ENCODE measurements at regions not wholly inside any gene's neighbourhood (a gene's known extent, or its start where the extent isn't known, plus 50 kb on each side); places are given as distances from the start of the nearest gene placed in this dataset.

GRCh38 chr1:4010284-4010683 is 110.2 kb upstream of the C1orf174 start:
- H3K4me2 ChIP-seq (ENCODE audit: low read depth, low read length): no peak overlapping the region
- H2AK9ac ChIP-seq (replicated peaks; ENCODE audit: low read depth, low read length, poor library complexity): no peak overlapping the region
- CTCF ChIA-PET: no interaction called here
- H3K14ac ChIP-seq (replicated peaks; ENCODE audit: low read depth, low read length): no peak overlapping the region
- no peak overlapping the region for H3K56ac ChIP-seq (ENCODE audit: extremely low read depth, insufficient read depth, low read length)
- H2BK5ac ChIP-seq (ENCODE audit: low read depth, low read length, poor library complexity, severe bottlenecking): no peak overlapping the region
- H3K18ac ChIP-seq (ENCODE audit: low read depth, low read length): no peak overlapping the region
- no peaks in the 10 kb centered on the region for H4K20me1 ChIP-seq (ENCODE audit: insufficient read depth, low read length)
- no peak overlapping the region for H2AK5ac ChIP-seq (ENCODE audit: low read depth, low read length)
- H3K23ac ChIP-seq (ENCODE audit: low read depth, low read length): no peak overlapping the region
- 24% methylated on average over 2 of the region's 7 CpGs; no CpG with 5 or more reads in 1 of the 2 experiments for WGBS, 2 experiments (ENCODE audit: extremely low coverage in 2 of 2, insufficient read length in 1 of 2)
- dilution Hi-C loops (cut with HindIII; ENCODE audit: low sequenced_read_pairs, unreplicated experiment): no loop called here
- POLR2A ChIA-PET (ENCODE audit: unreplicated experiment): no interaction called here
- no peak overlapping the region for H2BK20ac ChIP-seq (ENCODE audit: low read depth, low read length)
- no TSS peak for BruUV-seq (replicated peaks)
- in situ Hi-C loops (cut with MboI; ENCODE audit: low sequenced_read_pairs): no loop called here
- DNase-seq (no peak), ATAC-seq (ENCODE audit: low read depth) (no peak)
- no peaks in the 10 kb centered on the region for H3K27me3 ChIP-seq (ENCODE audit: control insufficient read depth, insufficient read depth, low read length)
- no peaks in the 10 kb centered on the region for H3K9me1 ChIP-seq (ENCODE audit: insufficient read depth, low read length)
- no peak overlapping the region for H2AFZ ChIP-seq (replicated peaks; ENCODE audit: low read length, poor library complexity)
- no peaks in the 10 kb centered on the region for H3K79me1 ChIP-seq (ENCODE audit: low read depth in 1 of 2, low read length in 2 of 2)
- peaks cover 26% of the 10 kb centered on the region for H3K9me3 ChIP-seq (ENCODE audit: control insufficient read depth, insufficient read depth, low read length)
- no peak overlapping the region for H3K27ac ChIP-seq (ENCODE audit: insufficient read depth, low read length)
- no peaks in the 10 kb centered on the region for H3K4me1 ChIP-seq (ENCODE audit: control insufficient read depth, insufficient read depth, low read length)
- no peak overlapping the region for H3K4me3 ChIP-seq (ENCODE audit: insufficient read depth, low read depth, low read length)
- intact Hi-C loops (cut with micrococcal nuclease): no loop called here
- no peak overlapping the region for H4K5ac ChIP-seq (ENCODE audit: low read depth, low read length)
- TF ChIP-seq USF2 (IDR thresholded peaks at IDR 0.05; ENCODE audit: low read depth, low read length): no peak
- TF ChIP-seq CTCF (conservative IDR thresholded peaks at IDR 0.05; ENCODE audit: low read depth, low read length): no peak
- no peak for TF ChIP-seq RAD21 (IDR thresholded peaks at IDR 0.05; ENCODE audit: low read length)
- no peak for TF ChIP-seq MAZ (IDR thresholded peaks at IDR 0.05; ENCODE audit: borderline replicate concordance, low read depth, low read length)
- no peak for TF ChIP-seq POLR2A (IDR thresholded peaks at IDR 0.05; ENCODE audit: low read depth, low read length)
- TF ChIP-seq NFE2L2 (IDR thresholded peaks at IDR 0.05; ENCODE audit: low read depth, low read length): no peak
- no peak for TF ChIP-seq BHLHE40 (IDR thresholded peaks at IDR 0.05; ENCODE audit: low read depth, low read length)
- TF ChIP-seq CHD1 (IDR thresholded peaks at IDR 0.05; ENCODE audit: low read depth, low read length): no peak
- no peak overlapping the region for H3K4ac ChIP-seq (ENCODE audit: low read depth, low read length)
- H3K9ac ChIP-seq (ENCODE audit: low read depth, low read length): no peak overlapping the region
- H4K8ac ChIP-seq (ENCODE audit: low read depth in 2 of 2, low read length in 2 of 2): no peak overlapping the region
- H2BK120ac ChIP-seq (ENCODE audit: low read depth, low read length): no peak overlapping the region
- H3K36me3 ChIP-seq (ENCODE audit: control insufficient read depth, insufficient read depth, low read length): no peaks in the 10 kb centered on the region
- no peak overlapping the region for H2BK15ac ChIP-seq (ENCODE audit: low read depth, low read length)
- no peak overlapping the region for H4K91ac ChIP-seq (ENCODE audit: insufficient read depth, low read depth, low read length)
